HEK293T (cell line): ENCODE measurements at regions not wholly inside any gene's neighbourhood (a gene's known extent, or its start where the extent isn't known, plus 50 kb on each side); places are given as distances from the start of the nearest gene placed in this dataset.

Experiments used
- CTCF ChIA-PET: fragments of 350-600 bp; formaldehyde crosslinking; extraction: SDS; loops from one replicate; lab custom pipeline; 2021; ENCODE audit warnings: antibody characterized with exemption, inconsistent platforms; lab: Yijun Ruan, JAX
- POLR2A ChIA-PET: fragments of 350-600 bp; formaldehyde crosslinking; extraction: SDS; loops from one replicate; lab custom pipeline; 2020; ENCODE audit warnings: antibody characterized with exemption, inconsistent platforms; lab: Yijun Ruan, JAX
- DNase-seq: peaks from one replicate; pipeline ENCODE4 v3.0.0; 2012; ENCODE audit warnings: mixed read lengths; ENCODE audit errors: extremely low spot score
- ARNT ChIP-seq: fragments of 450-650 bp; IDR thresholded peaks from 2 replicates; pipeline ENCODE4 v1.6.1; 2017; ENCODE audit warnings: mild to moderate bottlenecking
- BHLHE40 ChIP-seq: fragments of 450-650 bp; IDR thresholded peaks from 2 replicates; pipeline ENCODE4 v1.6.1; 2016; ENCODE audit warnings: mild to moderate bottlenecking, moderate library complexity, borderline replicate concordance
- CTBP1 ChIP-seq: fragments of 450-650 bp; IDR thresholded peaks from 2 replicates; pipeline ENCODE4 v1.6.1; 2016; ENCODE audit warnings: borderline replicate concordance
- ELF4 ChIP-seq: fragments of 450-650 bp; IDR thresholded peaks from 2 replicates; pipeline ENCODE4 v1.6.1; 2017; ENCODE audit warnings: antibody characterized with exemption
- FOXA1 ChIP-seq: fragments of 450-650 bp; IDR thresholded peaks from 2 replicates; pipeline ENCODE4 v1.6.1; 2016; ENCODE audit warnings: mild to moderate bottlenecking
- FOXK2 ChIP-seq: fragments of 450-650 bp; IDR thresholded peaks from 2 replicates; pipeline ENCODE4 v1.6.1; 2016; ENCODE audit warnings: mild to moderate bottlenecking
- FOXM1 ChIP-seq: fragments of 450-650 bp; IDR thresholded peaks from 2 replicates; pipeline ENCODE4 v1.6.1; 2017; ENCODE audit warnings: mild to moderate bottlenecking, borderline replicate concordance
- HDGF ChIP-seq: fragments of 450-650 bp; IDR thresholded peaks from 2 replicates; pipeline ENCODE4 v1.6.1; 2017; ENCODE audit warnings: antibody characterized with exemption, borderline replicate concordance
- L3MBTL2 ChIP-seq: fragments of 450-650 bp; conservative IDR thresholded peaks from 2 replicates; pipeline ENCODE4 v1.6.1; 2016; ENCODE audit warnings: mild to moderate bottlenecking
- LEF1 ChIP-seq: fragments of 450-650 bp; IDR thresholded peaks from 2 replicates; pipeline ENCODE4 v1.6.1; 2017; ENCODE audit warnings: mild to moderate bottlenecking, borderline replicate concordance
- NFRKB ChIP-seq: fragments of 450-650 bp; IDR thresholded peaks from 2 replicates; pipeline ENCODE4 v1.6.1; 2016; ENCODE audit warnings: mild to moderate bottlenecking, moderate library complexity
- PKNOX1 ChIP-seq: fragments of 450-650 bp; IDR thresholded peaks from 2 replicates; pipeline ENCODE4 v1.6.1; 2016
- SP1 ChIP-seq: fragments of 450-650 bp; IDR thresholded peaks from 2 replicates; pipeline ENCODE4 v1.6.1; 2017
- SUZ12 ChIP-seq: fragments of 450-650 bp; IDR thresholded peaks from 2 replicates; pipeline ENCODE4 v1.6.1; 2016; ENCODE audit warnings: mild to moderate bottlenecking
- TARDBP ChIP-seq: fragments of 450-650 bp; IDR thresholded peaks from 2 replicates; pipeline ENCODE4 v1.6.1; 2016
- ZNF384 ChIP-seq: fragments of 450-650 bp; IDR thresholded peaks from 2 replicates; pipeline ENCODE4 v1.6.1; 2016

GRCh38 chr4:41400296-41400695 lies 137.7 kb upstream of the LIMCH1 start:
- CTCF ChIA-PET, result no interaction called here
- no peak for TF ChIP-seq ARNT
- no peak for TF ChIP-seq ZNF384
- no peak for TF ChIP-seq HDGF
- no peak for TF ChIP-seq FOXK2
- DNase-seq, result no peak
- POLR2A ChIA-PET, result interaction anchor here (1.0 kb wide), 1 partner anchor 15 kb away, joined by 3 read pairs; no protein-coding TSS in a partner anchor

GRCh38 chr4:41405464-41406112 lies 132.4 kb upstream of the LIMCH1 start:
- ChIA-PET POLR2A (interaction anchor here (0.7 to 0.8 kb wide), 2 partner anchors 22 to 44 kb away, joined by 3 read pairs; no protein-coding TSS in a partner anchor), CTCF (interaction anchor here (0.6 to 0.9 kb wide), 3 partner anchors 14 to 161 kb away, joined by 3 read pairs; no protein-coding TSS in a partner anchor)

GRCh38 chr4:41406113-41406516 lies 131.8 kb upstream of the LIMCH1 start:
- CTCF ChIA-PET, result interaction anchor here (0.6 to 0.9 kb wide), 4 partner anchors 15 to 161 kb away, joined by 3 to 4 read pairs (median 3); no protein-coding TSS in a partner anchor
- POLR2A ChIA-PET, result interaction anchor here (0.7 to 0.8 kb wide), 2 partner anchors 21 to 45 kb away, joined by 3 read pairs; no protein-coding TSS in a partner anchor
- DNase-seq, result no peak
- peak; percentile 88 for TF ChIP-seq PKNOX1
- TF ChIP-seq HDGF, result no peak

More at GRCh38 chr4:41405464-41406112, 132.4 kb upstream of the LIMCH1 start:
- no peak for DNase-seq
- TF ChIP-seq BHLHE40 (no peak), HDGF (no peak), CTBP1 (no peak), L3MBTL2 (no peak), FOXA1 (no peak), TARDBP (no peak), FOXK2 (no peak), ELF4 (no peak), SP1 (no peak), FOXM1 (no peak), ZNF384 (no peak), NFRKB (no peak), SUZ12 (no peak), PKNOX1 (no peak), LEF1 (no peak), ARNT (no peak)

GRCh38 chr4:41408150-41408549 lies 129.8 kb upstream of the LIMCH1 start:
- CTCF ChIA-PET, result no interaction called here

GRCh38 chr4:41408859-41409593 lies 128.9 kb upstream of the LIMCH1 start:
- POLR2A ChIA-PET, result no interaction called here

More at GRCh38 chr4:41408150-41408549, 129.8 kb upstream of the LIMCH1 start:
- POLR2A ChIA-PET, result no interaction called here
- TF ChIP-seq FOXA1, result no peak
- no peak for DNase-seq

More at GRCh38 chr4:41408859-41409593, 128.9 kb upstream of the LIMCH1 start:
- TF ChIP-seq TARDBP (no peak), BHLHE40 (no peak), CTBP1 (no peak), NFRKB (no peak), FOXM1 (no peak), ZNF384 (no peak), ELF4 (no peak), ARNT (no peak), SP1 (no peak), HDGF (no peak), FOXK2 (no peak), PKNOX1 (no peak), L3MBTL2 (no peak), SUZ12 (no peak), LEF1 (no peak)
- CTCF ChIA-PET, result no interaction called here
- DNase-seq, result no peak
